A673 (cell line): ENCODE measurements at regions not wholly inside any gene's neighbourhood (a gene's known extent, or its start where the extent isn't known, plus 50 kb on each side); places are given as distances from the start of the nearest gene placed in this dataset.

Experiments used
- BruUV-seq: library from RNA; stranded (reverse); fragments of 400-500 nt; replicated peaks from 2 replicates; lab custom pipeline; 2021; lab: Mats Ljungman, UMichigan
- CTCF ChIA-PET: fragments of 300-600 bp; sonication (Branson Sonifier 250); formaldehyde crosslinking; loops from one replicate; lab custom pipeline; 2022; ENCODE audit warnings: antibody characterized with exemption; lab: Charles Lee
- POLR2A ChIA-PET: fragments of 300-600 bp; sonication (Branson Sonifier 250); formaldehyde crosslinking; loops from one replicate; lab custom pipeline; 2022; ENCODE audit warnings: antibody characterized with exemption; ENCODE audit not compliant: low non-redundant PET; lab: Charles Lee
- DNase-seq: peaks from one replicate; pipeline ENCODE4 v3.0.0-alpha.2; 2015; ENCODE audit warnings: low spot score
- H3K27ac ChIP-seq: fragments of 200-600 bp; sonication (generic); 2 replicates; pipeline ENCODE4 v1.5.1; 2016; ENCODE audit warnings: mixed run types, low read depth, mild to moderate bottlenecking, mixed read lengths, antibody characterized with exemption, low read length; ENCODE audit not compliant: poor library complexity, severe bottlenecking
- H3K27me3 ChIP-seq: fragments of 200-600 bp; sonication (generic); replicated peaks from 2 replicates; pipeline ENCODE4 v1.6.1; 2017; ENCODE audit warnings: mixed run types, low read depth, mild to moderate bottlenecking, mixed read lengths, antibody characterized with exemption, low read length; ENCODE audit not compliant: insufficient read depth, poor library complexity
- H3K36me3 ChIP-seq: fragments of 200-600 bp; sonication (generic); 2 replicates; pipeline ENCODE4 v1.6.1; 2016; ENCODE audit warnings: mixed run types, mild to moderate bottlenecking, mixed read lengths, antibody characterized with exemption, low read length; ENCODE audit not compliant: insufficient read depth, poor library complexity, severe bottlenecking
- H3K4me1 ChIP-seq: fragments of 200-600 bp; sonication (generic); 2 replicates; pipeline ENCODE4 v1.6.1; 2017; ENCODE audit warnings: mixed run types, mild to moderate bottlenecking, mixed read lengths, antibody characterized with exemption, low read length; ENCODE audit not compliant: insufficient read depth, poor library complexity, severe bottlenecking
- H3K4me3 ChIP-seq: fragments of 200-600 bp; sonication (generic); 2 replicates; pipeline ENCODE4 v1.5.1; 2016; ENCODE audit warnings: low read depth, mixed run types, mild to moderate bottlenecking, mixed read lengths, low read length; ENCODE audit not compliant: poor library complexity, severe bottlenecking
- H3K9me3 ChIP-seq: fragments of 200-600 bp; sonication (generic); 2 replicates; pipeline ENCODE4 v1.6.1; 2016; ENCODE audit warnings: mixed run types, low read depth, mild to moderate bottlenecking, mixed read lengths, antibody characterized with exemption, low read length; ENCODE audit not compliant: poor library complexity, severe bottlenecking
- CTCF ChIP-seq: fragments of 300-800, 200-600 bp; sonication (generic); conservative IDR thresholded peaks from 2 replicates; pipeline ENCODE4 v1.5.1; 2017; ENCODE audit warnings: low read depth, mild to moderate bottlenecking, antibody characterized with exemption, low read length, moderate library complexity, mixed read lengths
- EZH2 ChIP-seq: fragments of 200-600 bp; sonication (generic); IDR thresholded peaks from 2 replicates; pipeline ENCODE4 v1.6.1; 2017; ENCODE audit warnings: borderline replicate concordance, low read depth, mild to moderate bottlenecking, mixed read lengths, antibody characterized with exemption, low read length; ENCODE audit not compliant: poor library complexity, severe bottlenecking
- intact Hi-C: fragments of 100-400 bp; cut with micrococcal nuclease; formaldehyde crosslinking; loops from one replicate; pipeline ENCODE4 v1.10.0; 2022; ENCODE audit not compliant: unreplicated experiment

- no peaks in the 10 kb centered on the region for H3K4me1 ChIP-seq
- intact Hi-C loops, result no loop called here
- no peak overlapping the region for H3K4me3 ChIP-seq
- no peaks in the 10 kb centered on the region for H3K36me3 ChIP-seq
- no peaks in the 10 kb centered on the region for H3K27me3 ChIP-seq
- no peak for DNase-seq
- POLR2A ChIA-PET, result no interaction called here
- TF ChIP-seq CTCF (no peak), EZH2 (no peak)
- no TSS peak for BruUV-seq
- no peaks in the 10 kb centered on the region for H3K9me3 ChIP-seq
- CTCF ChIA-PET, result no interaction called here
- H3K27ac ChIP-seq, result no peak overlapping the region
Measured at GRCh38 chr5:125394661-125395280, 648.3 kb upstream of the ZNF608 start.

- Histone ChIP-seq H3K36me3 (no peaks in the 10 kb centered on the region), H3K9me3 (no peaks in the 10 kb centered on the region), H3K27ac (no peak overlapping the region), H3K27me3 (no peaks in the 10 kb centered on the region), H3K4me1 (no peaks in the 10 kb centered on the region), H3K4me3 (no peak overlapping the region)
- POLR2A ChIA-PET, result no interaction called here
- no TSS peak for BruUV-seq
- no peak for DNase-seq
- intact Hi-C loops, result no loop called here
- CTCF ChIA-PET, result no interaction called here
- TF ChIP-seq CTCF (no peak), EZH2 (no peak)
Measured at GRCh38 chr5:125396462-125396861, 650.0 kb upstream of the ZNF608 start.

- no peaks in the 10 kb centered on the region for H3K36me3 ChIP-seq
- POLR2A ChIA-PET, result no interaction called here
- no peaks in the 10 kb centered on the region for H3K27me3 ChIP-seq
- TF ChIP-seq EZH2 (no peak), CTCF (no peak)
- DNase-seq, result no peak
- CTCF ChIA-PET, result no interaction called here
- no peaks in the 10 kb centered on the region for H3K9me3 ChIP-seq
- BruUV-seq, result no TSS peak
- H3K4me3 ChIP-seq, result no peak overlapping the region
- no peaks in the 10 kb centered on the region for H3K4me1 ChIP-seq
- no peak overlapping the region for H3K27ac ChIP-seq
- intact Hi-C loops, result no loop called here
Measured at GRCh38 chr5:125398466-125398865, 652.0 kb upstream of the ZNF608 start.
